Naive thymus-derived CD4-positive, alpha-beta T cell (primary cell): ENCODE measurements at regions not wholly inside any gene's neighbourhood (a gene's known extent, or its start where the extent isn't known, plus 50 kb on each side); places are given as distances from the start of the nearest gene placed in this dataset.

Experiments used
- ATAC-seq: fragments of 150-1000 bp; cut with Tn5 transposase; 2 replicates; pipeline ENCODE4 v1.10.0; 2021; ENCODE audit warnings: mild to moderate bottlenecking, moderate library complexity
- CTCF ChIA-PET: fragments of 350-600 bp; sonication (Branson Sonifier 250); formaldehyde crosslinking; loops from one replicate; lab custom pipeline; 2021; ENCODE audit warnings: antibody characterized with exemption; lab: Charles Lee
- POLR2A ChIA-PET: fragments of 350-600 bp; sonication (Branson Sonifier 250); formaldehyde crosslinking; loops from one replicate; lab custom pipeline; 2021; ENCODE audit warnings: antibody characterized with exemption, inconsistent platforms; lab: Charles Lee
- DNase-seq, 9 donors: peaks; one replicate each; pipeline versions ENCODE4 v3.0.0 to v3.0.0-alpha.2; 2020 to 2022; ENCODE audit warnings: mixed read lengths in 1 of 9
- H3K27ac ChIP-seq: one replicate; pipeline ENCODE4 v1.7.0; 2013; ENCODE audit warnings: mild to moderate bottlenecking, low read depth, low read length, moderate library complexity
- H3K27me3 ChIP-seq, 2 donors: one replicate each; pipeline ENCODE4 v1.7.0; 2013; ENCODE audit warnings: low read length in 2 of 2, mild to moderate bottlenecking in 2 of 2, moderate library complexity in 2 of 2; ENCODE audit not compliant: control insufficient read depth in 2 of 2, insufficient read depth in 2 of 2
- H3K36me3 ChIP-seq, 3 experiments: 1 replicate in 2 of 3; 2 replicates in 1 of 3; pipeline ENCODE4 v1.7.0; 2013; ENCODE audit warnings: low read length in 3 of 3, mild to moderate bottlenecking in 3 of 3, moderate library complexity in 1 of 3; ENCODE audit not compliant: insufficient read depth in 3 of 3, control insufficient read depth in 2 of 3
- H3K4me1 ChIP-seq, 2 donors: one replicate each; pipeline ENCODE4 v1.7.0; 2013; ENCODE audit warnings: low read length in 2 of 2, mild to moderate bottlenecking in 2 of 2, moderate library complexity in 1 of 2; ENCODE audit not compliant: control insufficient read depth in 2 of 2, insufficient read depth in 2 of 2
- H3K4me3 ChIP-seq: 2 replicates; pipeline ENCODE4 v1.7.0; 2013; ENCODE audit warnings: mild to moderate bottlenecking, low read length
- H3K9me3 ChIP-seq, 3 experiments: 1 replicate in 2 of 3; 2 replicates in 1 of 3; pipeline ENCODE4 v1.7.0; 2013; ENCODE audit warnings: low read length in 3 of 3; ENCODE audit not compliant: control insufficient read depth in 2 of 3
- H3K27ac Mint-ChIP-seq, 9 donors: one replicate each; pipeline ENCODE4 v1.8.0; 2020 to 2022; ENCODE audit warnings: mixed read lengths in 9 of 9, mild to moderate bottlenecking in 8 of 9, moderate library complexity in 5 of 9, inconsistent platforms in 2 of 9
- H3K27me3 Mint-ChIP-seq, 5 donors: one replicate each; pipeline ENCODE4 v1.8.0; 2021 to 2022; ENCODE audit warnings: mixed read lengths in 5 of 5, mild to moderate bottlenecking in 1 of 5
- H3K36me3 Mint-ChIP-seq, 5 donors: one replicate each; pipeline ENCODE4 v1.8.0; 2020 to 2022; ENCODE audit warnings: mixed read lengths in 5 of 5, mild to moderate bottlenecking in 3 of 5, inconsistent platforms in 1 of 5
- H3K4me1 Mint-ChIP-seq, 7 donors: one replicate each; pipeline ENCODE4 v1.8.0; 2020 to 2022; ENCODE audit warnings: mixed read lengths in 7 of 7, mild to moderate bottlenecking in 3 of 7, inconsistent platforms in 1 of 7
- H3K4me3 Mint-ChIP-seq, 10 donors: one replicate each; pipeline ENCODE4 v1.8.0; 2020 to 2022; ENCODE audit warnings: mild to moderate bottlenecking in 10 of 10, mixed read lengths in 10 of 10, moderate library complexity in 6 of 10, inconsistent platforms in 2 of 10
- H3K9me3 Mint-ChIP-seq, 11 donors: one replicate each; pipeline ENCODE4 v1.8.0; 2020 to 2022; ENCODE audit warnings: mixed read lengths in 11 of 11, mild to moderate bottlenecking in 4 of 11, inconsistent platforms in 1 of 11, moderate library complexity in 1 of 11
- intact Hi-C, 2 donors: fragments of 100-400 bp; cut with micrococcal nuclease; formaldehyde crosslinking; loops; one replicate each; pipeline ENCODE4 v1.15.1; 2023

DNA sequence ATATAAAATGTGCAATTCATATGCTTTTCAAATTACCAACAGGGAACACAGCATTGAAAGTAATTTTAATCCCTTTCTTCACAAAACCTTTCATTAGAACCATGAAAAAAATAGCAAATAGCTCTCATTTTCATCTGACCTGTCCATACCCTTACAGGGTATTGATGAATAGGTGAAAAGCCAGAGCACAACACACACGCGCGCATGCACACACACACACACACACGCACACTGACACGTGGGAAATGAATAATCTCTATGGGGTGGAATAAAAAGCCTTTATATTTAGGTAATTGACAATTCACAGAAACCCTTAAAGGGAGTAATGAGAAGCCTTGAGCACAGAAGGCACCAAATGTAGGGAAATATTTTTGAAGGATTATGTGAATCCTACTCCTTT lies 76.2 kb upstream of the POU2AF2 start:
- Mint-ChIP-seq H3K27ac (no peak overlapping the region), H3K4me3 (no peak overlapping the region), H3K9me3 (no peaks in the 10 kb centered on the region), H3K36me3 (no peaks in the 10 kb centered on the region), H3K27me3 (peaks cover 0 to 11% (median 4%) of the 10 kb centered on the region in 5 donors), H3K4me1 (no peaks in the 10 kb centered on the region)
- no peak for ATAC-seq
- H3K36me3 ChIP-seq = no peaks in the 10 kb centered on the region
- no peak overlapping the region for H3K4me3 ChIP-seq
- ChIA-PET POLR2A (no interaction called here), CTCF (no interaction called here)
- no peak for DNase-seq
- no peaks in the 10 kb centered on the region for H3K4me1 ChIP-seq
- no peaks in the 10 kb centered on the region for H3K9me3 ChIP-seq
- H3K27ac ChIP-seq = no peak overlapping the region
- no peaks in the 10 kb centered on the region for H3K27me3 ChIP-seq
- intact Hi-C loops = no loop called here

DNA sequence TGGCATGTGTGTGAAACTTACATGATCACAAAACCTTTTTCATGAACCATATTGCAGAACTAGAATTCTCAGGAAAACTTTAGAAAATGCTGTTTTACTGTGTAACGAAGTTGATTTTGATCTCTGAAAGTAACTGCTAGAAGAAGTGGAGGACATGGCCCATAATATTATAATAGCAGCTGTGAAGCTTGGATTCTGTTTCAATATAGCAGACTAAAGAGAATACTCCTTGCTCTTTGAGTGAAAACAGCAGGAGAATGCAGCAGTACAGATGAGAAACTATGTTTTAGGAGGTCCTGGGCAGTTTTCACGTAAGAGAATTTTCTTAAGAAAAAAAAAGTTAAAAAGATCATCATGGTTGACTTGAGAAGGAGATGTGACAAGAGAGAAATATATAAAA lies 76.7 kb upstream of the POU2AF2 start:
- H3K36me3 ChIP-seq = no peaks in the 10 kb centered on the region
- H3K4me3 ChIP-seq = no peak overlapping the region
- DNase-seq = no peak
- H3K27ac ChIP-seq = no peak overlapping the region
- Mint-ChIP-seq H3K27ac (no peak overlapping the region), H3K4me3 (no peak overlapping the region), H3K36me3 (no peaks in the 10 kb centered on the region), H3K4me1 (no peaks in the 10 kb centered on the region), H3K27me3 (peaks cover 0 to 11% (median 4%) of the 10 kb centered on the region in 5 donors), H3K9me3 (no peaks in the 10 kb centered on the region)
- no peaks in the 10 kb centered on the region for H3K9me3 ChIP-seq
- POLR2A ChIA-PET = no interaction called here
- CTCF ChIA-PET = no interaction called here
- no peaks in the 10 kb centered on the region for H3K4me1 ChIP-seq
- no peaks in the 10 kb centered on the region for H3K27me3 ChIP-seq
- ATAC-seq = no peak
- intact Hi-C loops = no loop called here

DNA sequence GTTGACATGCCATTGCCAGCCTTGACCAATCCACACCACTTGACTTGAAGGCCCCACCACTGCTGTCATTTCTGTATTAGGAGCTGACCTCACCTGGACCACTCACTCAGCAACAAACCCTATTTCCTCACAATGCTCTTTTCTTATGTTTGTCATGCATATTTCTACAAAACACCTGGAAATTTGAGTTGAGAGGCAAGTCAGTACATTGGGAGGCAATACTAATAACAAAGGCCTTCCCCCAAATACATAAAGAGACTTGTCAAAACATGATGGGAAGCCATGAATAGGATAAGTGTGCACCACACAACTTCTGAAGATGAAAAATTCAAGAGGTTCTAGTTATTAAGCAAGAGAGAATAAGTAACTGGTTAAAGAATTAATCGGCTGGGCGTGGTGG lies 77.9 kb upstream of the POU2AF2 start:
- ATAC-seq = no peak
- Mint-ChIP-seq H3K4me3 (no peak overlapping the region), H3K9me3 (no peaks in the 10 kb centered on the region), H3K36me3 (no peaks in the 10 kb centered on the region), H3K27me3 (peaks cover 4 to 9% (median 9%) of the 10 kb centered on the region in 5 donors), H3K4me1 (no peaks in the 10 kb centered on the region), H3K27ac (no peak overlapping the region)
- intact Hi-C loops = no loop called here
- Histone ChIP-seq H3K27me3 (no peaks in the 10 kb centered on the region), H3K9me3 (no peaks in the 10 kb centered on the region), H3K4me3 (no peak overlapping the region), H3K4me1 (no peaks in the 10 kb centered on the region), H3K27ac (no peak overlapping the region), H3K36me3 (no peaks in the 10 kb centered on the region)
- ChIA-PET POLR2A (no interaction called here), CTCF (no interaction called here)
- DNase-seq = no peak

DNA sequence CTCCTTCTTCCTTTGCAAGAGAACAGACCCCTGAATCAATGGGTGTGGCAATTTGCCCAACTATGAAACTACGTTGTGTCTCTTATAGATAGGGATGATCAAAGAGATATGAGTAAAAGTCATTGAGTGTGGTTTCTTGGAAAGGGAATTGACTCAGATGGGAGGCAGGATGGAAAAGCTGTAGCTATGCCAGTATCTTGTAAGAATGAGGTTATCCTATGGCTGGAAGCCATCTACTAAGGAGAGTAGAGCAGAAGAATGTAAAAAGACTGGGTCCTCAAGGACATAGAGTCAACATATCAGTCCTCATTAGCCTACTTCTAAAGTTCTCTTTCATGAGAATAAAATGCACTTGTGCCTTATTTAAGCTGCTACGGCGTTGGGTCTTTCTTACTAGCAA lies 78.9 kb upstream of the POU2AF2 start:
- CTCF ChIA-PET = no interaction called here
- H3K27ac Mint-ChIP-seq = no peak overlapping the region
- DNase-seq (no peak), ATAC-seq (no peak)
- no peaks in the 10 kb centered on the region for H3K4me1 Mint-ChIP-seq
- H3K36me3 ChIP-seq = no peaks in the 10 kb centered on the region
- no peaks in the 10 kb centered on the region for H3K4me1 ChIP-seq
- H3K27me3 ChIP-seq = no peaks in the 10 kb centered on the region
- H3K4me3 ChIP-seq = no peak overlapping the region
- intact Hi-C loops = no loop called here
- H3K4me3 Mint-ChIP-seq = no peak overlapping the region
- no peaks in the 10 kb centered on the region for H3K36me3 Mint-ChIP-seq
- no peaks in the 10 kb centered on the region for H3K9me3 Mint-ChIP-seq
- H3K27me3 Mint-ChIP-seq = peaks cover 7 to 19% (median 15%) of the 10 kb centered on the region in 5 donors
- POLR2A ChIA-PET = no interaction called here
- no peak overlapping the region for H3K27ac ChIP-seq
- no peaks in the 10 kb centered on the region for H3K9me3 ChIP-seq

DNA sequence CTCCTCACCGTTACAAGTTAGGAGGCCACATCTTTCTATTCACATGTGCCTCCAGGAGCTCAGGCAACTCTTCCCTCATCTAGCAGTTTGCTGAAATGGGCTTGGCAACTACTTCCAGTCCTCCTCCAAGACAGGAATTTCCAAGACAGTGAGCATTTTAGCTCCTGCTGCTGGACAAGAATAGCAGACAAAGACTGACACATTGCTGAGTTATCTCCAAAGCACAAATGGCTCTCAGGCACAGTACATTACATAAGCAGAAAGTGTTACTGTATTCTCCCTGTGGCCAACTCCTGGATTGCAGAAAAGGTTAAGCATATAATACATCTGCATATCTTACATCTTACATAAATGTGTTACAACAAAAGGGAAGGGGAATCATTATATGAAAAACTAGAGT lies 83.2 kb upstream of the POU2AF2 start:
- Histone ChIP-seq H3K4me1 (no peaks in the 10 kb centered on the region), H3K27ac (no peak overlapping the region), H3K9me3 (no peaks in the 10 kb centered on the region), H3K4me3 (no peak overlapping the region), H3K27me3 (no peaks in the 10 kb centered on the region), H3K36me3 (no peaks in the 10 kb centered on the region)
- H3K4me1 Mint-ChIP-seq = no peaks in the 10 kb centered on the region
- DNase-seq (no peak), ATAC-seq (no peak)
- H3K27me3 Mint-ChIP-seq = peaks cover 9 to 38% (median 22%) of the 10 kb centered on the region in 5 donors
- peaks cover 0 to 1% (median 0%) of the 10 kb centered on the region in 11 donors for H3K9me3 Mint-ChIP-seq
- no peak overlapping the region for H3K27ac Mint-ChIP-seq
- ChIA-PET POLR2A (no interaction called here), CTCF (no interaction called here)
- intact Hi-C loops = no loop called here
- no peaks in the 10 kb centered on the region for H3K36me3 Mint-ChIP-seq
- H3K4me3 Mint-ChIP-seq = no peak overlapping the region

DNA sequence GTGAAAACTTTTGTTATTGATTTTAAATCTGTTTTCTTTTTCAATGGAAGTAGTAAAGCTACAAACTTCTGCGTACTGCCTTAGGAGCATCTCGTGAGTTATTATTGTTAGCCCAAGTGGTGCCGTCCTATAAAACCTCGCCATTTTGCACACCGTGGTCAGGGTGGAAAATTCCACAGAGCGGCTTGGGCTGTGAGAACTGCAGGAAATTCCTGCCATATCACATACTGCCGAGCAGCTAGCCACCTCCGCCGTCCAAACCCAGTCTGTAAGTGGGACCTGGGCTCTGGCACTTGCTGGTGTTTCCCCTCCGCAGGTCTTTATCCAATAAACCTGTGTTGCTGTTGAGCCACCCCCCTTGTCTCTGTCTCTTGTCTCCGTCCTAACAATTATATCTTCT lies 88.0 kb upstream of the POU2AF2 start:
- Histone ChIP-seq H3K4me1 (no peaks in the 10 kb centered on the region), H3K36me3 (no peaks in the 10 kb centered on the region), H3K4me3 (no peak overlapping the region), H3K27ac (no peak overlapping the region), H3K27me3 (no peaks in the 10 kb centered on the region), H3K9me3 (no peaks in the 10 kb centered on the region)
- Mint-ChIP-seq H3K27ac (no peak overlapping the region), H3K4me3 (no peak overlapping the region), H3K27me3 (peaks cover 5 to 30% (median 18%) of the 10 kb centered on the region in 5 donors), H3K36me3 (no peaks in the 10 kb centered on the region), H3K9me3 (peaks cover 0 to 1% (median 0%) of the 10 kb centered on the region in 11 donors), H3K4me1 (no peaks in the 10 kb centered on the region)
- no peak for ATAC-seq
- intact Hi-C loops = no loop called here
- CTCF ChIA-PET = no interaction called here
- POLR2A ChIA-PET = no interaction called here
- DNase-seq = no peak

DNA sequence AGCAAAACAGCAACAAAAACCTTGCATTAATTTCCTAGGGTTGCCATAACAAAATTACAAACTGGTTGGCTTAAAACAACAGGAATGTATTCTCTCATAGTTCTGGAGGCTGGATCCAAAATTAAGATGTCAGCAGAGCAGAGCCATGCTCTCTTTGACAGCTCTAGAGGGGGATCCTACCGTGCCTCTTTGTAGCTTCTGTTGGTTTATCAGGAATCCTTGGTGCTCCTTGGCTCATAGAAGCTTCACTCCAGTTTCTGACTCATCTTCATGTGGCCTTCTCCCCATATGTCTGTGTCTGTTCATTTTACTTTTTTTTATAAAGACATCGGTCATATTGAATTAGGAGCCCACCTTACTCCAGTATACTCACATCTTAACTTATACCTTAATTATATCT lies 90.5 kb upstream of the POU2AF2 start:
- ChIA-PET CTCF (no interaction called here), POLR2A (no interaction called here)
- H3K27me3 ChIP-seq = no peaks in the 10 kb centered on the region
- H3K36me3 ChIP-seq = no peaks in the 10 kb centered on the region
- Mint-ChIP-seq H3K27ac (no peak overlapping the region), H3K4me3 (no peak overlapping the region), H3K27me3 (peaks cover under 1 to 13% (median 9%) of the 10 kb centered on the region in 5 donors), H3K36me3 (no peaks in the 10 kb centered on the region), H3K9me3 (no peaks in the 10 kb centered on the region), H3K4me1 (no peaks in the 10 kb centered on the region)
- intact Hi-C loops = no loop called here
- no peaks in the 10 kb centered on the region for H3K9me3 ChIP-seq
- no peaks in the 10 kb centered on the region for H3K4me1 ChIP-seq
- H3K4me3 ChIP-seq = no peak overlapping the region
- DNase-seq = no peak
- ATAC-seq = no peak
- H3K27ac ChIP-seq = no peak overlapping the region
